Heart left ventricle (tissue), 13 donors: ENCODE measurements at regions not wholly inside any gene's neighbourhood (a gene's known extent, or its start where the extent isn't known, plus 50 kb on each side); places are given as distances from the start of the nearest gene placed in this dataset.

Source experiments
- CTCF ChIP-seq, 12 donors: fragments of 200-600 bp; sonication (generic) in 4 of 12; IDR thresholded peaks; one replicate each; pipeline versions ENCODE4 v1.5.0 to v1.8.0; 2018 to 2022; ENCODE audit warnings: antibody characterized with exemption in 12 of 12, mild to moderate bottlenecking in 5 of 12
- POLR2A ChIP-seq, 2 donors: fragments of 450-650 bp; IDR thresholded peaks; one replicate each; pipeline ENCODE4 v1.6.1; 2017; ENCODE audit warnings: antibody characterized with exemption in 2 of 2, mild to moderate bottlenecking in 2 of 2, moderate library complexity in 2 of 2
- donor health status: ischemic (EF 13 %, LVEDD 7.1; RV severe dilation, severe dysfunction).
- donor health status: DM: no; HTN: yes; CAD: no.
- donor health status: DM: no; HTN: no; CAD: no.
- donor health status: ischemic (EF 25% LVEDD 6.9; RV normal size, moderate dysfunction).
- donor health status: ischemic (EF 25% LVEDD 5.7; RV mildly dilated, moderate dysfunction).
- donor health status: ischemic (EF 35%, LVEDD 5.7; RV mildly dilated, moderate dysfunction).
- donor health status: nonischemic (EF 11% LVEDD 7.7; RV severe dilation, severe dysfunction).
- donor health status: DM: yes; HTN: yes; CAD: no.
- donor health status: PGD.
- donor health status: ischemic (EF 29% LVEDD 5.4; RV normal size, mild dysfunction).
- donor health status: nonischemic (EF 23%, LVEDD 6.1; RV moderate dilation, normal function).

GRCh38 chr1:192713921-192714320, 78.0 kb downstream of the RGS13 start:
- no peak for TF ChIP-seq CTCF (IDR thresholded peaks at IDR 0.05)
- TF ChIP-seq POLR2A (IDR thresholded peaks at IDR 0.05) = no peak
